ENCODE measurements at regions not wholly inside any gene's neighbourhood (a gene's known extent, or its start where the extent isn't known, plus 50 kb on each side); places are given as distances from the start of the nearest gene placed in this dataset.
A peak's percentile ranks its signal among the peaks of the same experiment; 100 is the strongest.

- peak; percentile 52 for DNase-seq (ENCODE audit: low read depth)
- H3K4me3 ChIP-seq (ENCODE audit: low read depth, low read length) = no peak overlapping the region
- TF ChIP-seq CTCF (IDR thresholded peaks at IDR 0.05; ENCODE audit: insufficient read depth, low read depth, low read length) = no peak
Observed at GRCh38 chr3:197430934-197431333, 124.8 kb downstream of the BDH1 start.

GRCh38 chr3:197430502-197430901, 125.3 kb downstream of the BDH1 start:
- TF ChIP-seq CTCF (IDR thresholded peaks at IDR 0.05; ENCODE audit: insufficient read depth, low read depth, low read length) = no peak
- H3K4me3 ChIP-seq (ENCODE audit: low read depth, low read length) = no peak overlapping the region
- no peak for DNase-seq (ENCODE audit: low read depth)

- DNase-seq (ENCODE audit: low read depth) = no peak
- no peak for TF ChIP-seq CTCF (IDR thresholded peaks at IDR 0.05; ENCODE audit: insufficient read depth, low read depth, low read length)
- H3K4me3 ChIP-seq (ENCODE audit: low read depth, low read length) = no peak overlapping the region
Observed at GRCh38 chr3:197428952-197429351, 126.8 kb downstream of the BDH1 start.

GRCh38 chr3:197428117-197428801, 127.5 kb downstream of the BDH1 start:
- DNase-seq (ENCODE audit: low read depth) = peak; percentile 59
- peak overlapping the region; percentile 25 for H3K4me3 ChIP-seq (ENCODE audit: low read depth, low read length)
- TF ChIP-seq CTCF (IDR thresholded peaks at IDR 0.05; ENCODE audit: insufficient read depth, low read depth, low read length) = no peak

GRCh38 chr3:197427021-197427420, 128.6 kb upstream of the DLG1 start:
- no peak for TF ChIP-seq CTCF (IDR thresholded peaks at IDR 0.05; ENCODE audit: insufficient read depth, low read depth, low read length)
- no peak overlapping the region for H3K4me3 ChIP-seq (ENCODE audit: low read depth, low read length)
- peak; percentile 44 for DNase-seq (ENCODE audit: low read depth)

- DNase-seq (ENCODE audit: low read depth) = no peak
- no peak overlapping the region for H3K4me3 ChIP-seq (ENCODE audit: low read depth, low read length)
- no peak for TF ChIP-seq CTCF (IDR thresholded peaks at IDR 0.05; ENCODE audit: insufficient read depth, low read depth, low read length)
Observed at GRCh38 chr3:197426121-197426566, 127.7 kb upstream of the DLG1 start.

Measured in fibroblast of villous mesenchyme (primary cell).